ENCODE measurements at regions not wholly inside any gene's neighbourhood (a gene's known extent, or its start where the extent isn't known, plus 50 kb on each side); places are given as distances from the start of the nearest gene placed in this dataset.
A peak's percentile ranks its signal among the peaks of the same experiment; 100 is the strongest.
"Not testable (repeated sequence)": the region's sequence is repeated elsewhere in the genome, so short reads cannot be mapped to it uniquely, and the experiment has no call there.

DNA sequence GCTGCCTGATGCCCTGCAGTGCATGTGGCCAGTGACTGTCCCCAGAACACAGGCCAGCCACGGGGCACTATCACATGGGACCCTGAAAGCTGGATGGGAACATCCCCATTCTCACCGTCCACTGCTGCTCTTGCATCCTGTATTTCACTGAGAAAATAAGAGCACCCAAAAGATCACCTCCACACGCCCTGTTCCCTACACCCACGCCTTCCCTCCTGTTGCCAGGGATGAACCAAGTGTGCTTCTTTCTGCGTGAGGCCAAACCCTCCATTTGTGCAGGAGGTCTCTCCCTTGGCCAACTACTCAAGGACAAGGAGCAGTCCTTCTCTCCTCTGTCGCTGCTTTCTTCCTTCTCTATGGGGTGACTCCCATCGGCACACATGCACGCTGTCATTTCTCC, 118.3 kb downstream of the LRRC37A3 start:
- DNase-seq, result not testable (repeated sequence)

DNA sequence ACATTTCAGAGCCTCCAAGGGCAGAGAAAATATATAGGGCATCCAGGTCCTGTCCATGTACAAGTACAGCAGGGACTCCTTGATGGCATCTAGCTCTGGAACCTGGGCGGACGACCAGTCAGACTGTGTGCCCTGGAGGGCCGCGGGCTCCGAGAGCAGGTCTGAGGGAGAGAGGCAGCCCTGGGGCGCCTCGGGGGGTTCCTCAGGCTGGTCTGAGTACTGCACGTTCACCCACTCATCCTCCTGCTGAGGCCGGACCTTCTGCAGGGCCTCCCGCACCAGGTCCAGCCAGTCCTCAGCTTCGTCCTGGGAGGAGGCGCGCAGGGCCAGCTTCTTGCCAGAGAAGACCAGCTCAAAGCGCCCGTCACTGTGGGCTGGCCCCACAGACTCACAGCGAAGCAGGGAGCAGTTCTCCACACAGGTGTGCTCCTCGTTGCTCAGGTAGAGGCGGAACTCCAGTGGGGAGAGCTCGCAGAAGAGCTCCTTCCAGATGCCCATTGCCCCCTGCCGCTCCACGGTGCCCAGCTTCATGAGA, 118.8 kb downstream of the LRRC37A3 start:
- DNase-seq, result not testable (repeated sequence)

DNA sequence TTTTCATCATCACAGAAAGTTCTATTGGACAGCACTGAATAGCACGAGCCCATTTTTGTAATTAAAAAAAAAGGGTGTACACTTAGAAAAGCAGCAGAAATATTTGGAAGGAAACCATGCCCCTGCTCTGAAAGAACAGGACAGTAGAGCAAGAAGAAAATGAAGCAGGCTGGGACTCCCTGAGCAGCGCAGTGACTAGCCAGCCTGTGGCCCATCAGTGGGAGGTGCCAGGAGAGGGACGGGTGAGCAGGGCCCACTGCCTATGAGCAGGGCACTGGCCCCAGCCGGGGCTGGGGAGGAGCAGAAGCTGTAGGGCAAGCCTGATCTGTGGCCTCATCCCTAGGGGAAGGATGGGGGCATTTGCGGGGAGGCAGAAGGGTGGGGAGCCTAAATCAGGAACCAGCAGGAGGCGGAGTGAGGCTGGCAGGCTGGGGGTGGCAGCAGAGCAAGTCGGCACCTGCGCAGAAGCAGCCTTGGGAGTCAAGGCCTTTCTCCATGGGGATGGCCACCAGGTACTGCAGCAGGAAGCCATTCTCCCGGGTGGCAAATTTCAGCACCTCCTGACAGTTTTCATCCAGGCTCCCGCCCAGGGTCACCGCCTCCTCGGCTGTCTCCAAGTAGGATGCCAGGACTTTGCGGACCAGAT, 119.6 kb downstream of the LRRC37A3 start:
- DNase-seq, result not testable (repeated sequence)

DNA sequence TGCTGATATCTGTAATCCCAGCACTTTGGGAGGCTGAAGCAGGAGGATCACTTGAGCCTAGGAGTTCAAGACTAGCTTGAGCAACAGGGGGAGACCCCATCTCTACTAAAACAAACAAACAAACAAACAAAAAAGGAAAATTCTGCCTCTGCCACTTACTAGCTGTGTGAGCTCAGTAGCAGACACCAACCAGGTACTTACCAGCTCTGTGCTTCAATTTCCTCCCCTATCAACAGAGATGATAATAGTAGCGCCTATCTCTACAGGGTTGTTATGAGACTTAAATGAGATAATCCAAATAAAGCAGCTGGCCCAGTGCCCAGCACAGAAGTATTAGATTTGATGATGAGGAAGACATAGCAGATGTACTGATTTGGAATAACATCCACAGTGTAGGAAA, 120.3 kb downstream of the LRRC37A3 start:
- not testable (repeated sequence) for DNase-seq

DNA sequence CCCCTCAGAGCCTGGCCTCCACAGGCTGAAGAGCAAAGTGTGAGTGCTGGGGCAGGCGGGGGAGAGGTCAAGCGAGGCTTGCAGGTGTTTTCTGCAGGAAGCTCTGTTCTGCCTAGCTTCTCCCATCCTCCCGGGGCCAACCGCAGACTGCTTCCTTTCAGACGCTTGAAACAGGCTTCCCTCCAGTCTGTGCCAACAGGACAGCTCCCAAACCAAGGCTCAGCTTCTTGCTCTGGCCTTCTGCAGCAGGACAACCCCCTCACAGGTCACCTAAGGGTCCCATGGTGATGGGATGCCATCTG, 120.8 kb downstream of the LRRC37A3 start:
- DNase-seq, result not testable (repeated sequence)

DNA sequence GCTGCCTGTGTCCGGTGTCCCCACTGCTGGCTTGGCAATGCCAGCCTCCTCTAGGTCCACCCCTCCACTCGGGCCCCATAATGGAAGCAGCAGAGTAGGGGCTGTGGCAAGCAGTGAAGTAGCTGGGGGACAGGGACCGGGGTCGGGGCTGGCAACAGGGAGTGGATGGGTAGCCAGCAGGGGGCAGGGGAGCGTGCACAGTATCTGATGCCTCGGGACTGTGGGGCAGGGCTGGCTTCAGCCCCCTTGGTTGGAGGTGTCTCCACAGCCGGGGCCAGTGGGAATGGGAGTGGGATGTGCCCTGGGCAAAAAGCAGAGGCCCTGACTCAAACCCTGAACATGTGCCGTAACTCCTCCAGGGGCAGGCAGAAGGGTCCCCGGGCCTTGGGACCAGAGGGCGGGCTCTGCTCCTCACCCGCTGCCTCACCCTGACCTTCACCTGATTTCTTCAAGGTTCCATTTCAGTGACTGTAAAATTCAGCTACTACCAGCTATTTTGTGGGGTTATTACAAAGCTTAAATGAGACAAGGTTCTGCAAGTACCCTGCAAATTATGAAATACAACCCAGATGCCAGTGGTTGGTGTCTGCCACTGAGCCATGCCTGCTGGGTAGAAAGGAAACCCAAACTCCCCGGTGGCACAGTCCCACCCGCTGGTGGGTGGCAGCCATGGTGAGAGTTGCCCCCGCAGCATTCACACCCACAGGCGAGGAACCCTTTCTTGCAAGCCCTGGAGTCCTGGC, 121.4 kb downstream of the LRRC37A3 start:
- DNase-seq, result not testable (repeated sequence)

DNA sequence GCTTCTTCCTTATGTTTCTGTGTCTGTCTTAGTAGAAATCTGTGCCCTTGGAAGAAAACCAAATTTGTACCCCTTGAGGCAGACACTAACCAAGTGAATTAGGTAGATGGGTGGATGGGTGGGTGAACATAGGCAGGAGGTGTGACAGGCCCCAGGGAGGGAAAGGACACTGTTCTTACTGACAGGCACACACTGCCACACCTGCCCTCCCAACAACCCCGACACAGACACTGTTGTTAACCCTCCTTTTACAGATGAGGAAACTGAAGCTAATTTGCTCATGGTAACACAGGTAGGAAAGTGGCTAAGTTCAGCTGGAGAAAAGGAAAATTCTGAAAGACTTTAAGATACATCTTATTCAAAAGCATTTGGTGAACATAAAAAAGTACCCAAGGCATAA, 123.9 kb downstream of the LRRC37A3 start:
- not testable (repeated sequence) for DNase-seq

DNA sequence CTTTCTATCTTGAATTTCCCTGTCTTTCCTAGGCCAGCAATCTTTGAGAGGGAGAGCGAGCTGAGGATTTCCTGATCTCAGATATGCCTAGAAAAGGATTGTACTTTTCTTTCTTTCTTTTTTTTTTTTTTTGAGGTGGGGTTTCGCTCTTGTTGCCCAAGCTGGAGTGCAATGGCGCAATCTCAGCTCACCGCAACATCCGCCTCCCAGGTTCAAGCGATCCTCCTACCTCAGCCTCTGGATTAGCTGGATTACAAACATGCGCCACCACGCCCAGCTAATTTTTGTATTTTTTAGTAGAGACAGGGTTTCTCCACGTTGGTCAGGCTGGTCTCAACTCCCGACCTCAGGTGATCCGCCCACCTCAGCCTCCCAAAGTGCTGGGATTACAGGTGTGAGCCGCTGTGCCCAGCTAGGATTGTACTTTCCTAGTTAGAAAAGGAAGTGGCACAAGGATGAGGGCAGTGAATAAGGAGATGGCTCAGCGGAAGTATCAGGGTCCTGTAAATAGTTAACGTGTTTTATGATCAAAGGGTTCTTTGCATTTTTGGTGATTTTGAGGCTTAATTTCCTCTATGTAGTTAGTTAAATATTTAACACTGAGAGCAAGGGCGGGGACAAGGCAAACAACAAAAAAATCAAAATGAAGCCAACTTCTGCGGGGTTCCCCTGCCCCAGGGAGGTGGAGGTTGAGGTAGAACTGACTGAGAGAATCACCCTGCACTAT, 124.6 kb downstream of the LRRC37A3 start:
- not testable (repeated sequence) for DNase-seq

DNA sequence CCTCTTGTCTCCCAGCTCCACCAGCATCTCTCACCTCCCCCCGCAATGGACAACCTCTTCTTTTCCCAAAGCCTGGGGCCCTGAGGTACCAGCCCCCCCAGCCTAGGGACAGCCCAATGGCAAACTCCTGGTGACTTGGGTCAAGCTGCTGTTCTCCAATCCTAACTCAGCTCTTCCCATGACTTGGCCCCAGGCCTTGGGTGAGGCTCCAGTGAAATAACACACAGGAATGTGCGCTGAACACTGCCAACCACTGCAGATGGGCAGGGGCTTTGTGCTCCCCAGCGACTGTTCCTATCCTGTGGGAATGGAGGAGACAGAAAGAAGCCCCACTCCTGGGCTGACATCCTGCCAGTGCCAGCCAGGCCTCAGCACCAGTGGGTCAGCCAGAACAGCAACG, 125.2 kb downstream of the LRRC37A3 start:
- not testable (repeated sequence) for DNase-seq

DNA sequence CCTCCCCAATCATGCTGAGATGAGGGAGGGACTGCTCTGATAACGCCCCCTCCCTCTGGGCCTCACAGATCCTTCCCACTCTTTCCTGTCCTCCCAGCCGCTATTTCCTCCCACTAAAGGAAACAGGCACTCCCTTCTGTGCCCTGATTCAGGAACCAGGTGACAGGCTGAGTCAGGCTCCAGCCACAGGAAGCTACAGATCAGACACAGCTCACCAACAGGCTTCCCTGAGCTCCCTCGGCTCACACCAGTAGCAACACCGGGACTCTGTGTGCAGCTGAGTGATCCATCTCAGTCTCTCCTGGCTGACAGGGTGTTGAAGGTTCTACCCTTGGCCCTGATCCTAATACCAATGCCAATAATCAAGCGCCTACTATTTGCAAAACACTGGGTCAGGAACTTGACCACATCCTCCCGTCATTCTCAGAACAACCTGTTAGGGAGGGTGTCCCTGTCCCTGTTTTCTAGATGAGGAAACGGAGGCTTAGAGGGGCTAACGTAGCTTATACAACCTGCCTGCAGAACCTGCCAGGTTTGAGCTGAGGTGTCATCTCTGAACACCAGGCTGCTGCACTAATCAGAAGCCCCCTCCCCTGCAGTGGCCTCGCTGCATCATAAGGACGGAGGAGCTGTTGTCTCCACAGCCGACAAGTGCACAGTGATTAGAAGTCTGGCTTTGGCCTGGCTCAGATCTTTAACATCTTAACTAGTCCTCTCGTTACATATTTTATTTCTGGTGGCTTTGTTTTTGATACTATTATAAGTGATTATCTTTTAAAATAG, 126.3 kb downstream of the LRRC37A3 start:
- peak; percentile 62 to 80 for DNase-seq

DNA sequence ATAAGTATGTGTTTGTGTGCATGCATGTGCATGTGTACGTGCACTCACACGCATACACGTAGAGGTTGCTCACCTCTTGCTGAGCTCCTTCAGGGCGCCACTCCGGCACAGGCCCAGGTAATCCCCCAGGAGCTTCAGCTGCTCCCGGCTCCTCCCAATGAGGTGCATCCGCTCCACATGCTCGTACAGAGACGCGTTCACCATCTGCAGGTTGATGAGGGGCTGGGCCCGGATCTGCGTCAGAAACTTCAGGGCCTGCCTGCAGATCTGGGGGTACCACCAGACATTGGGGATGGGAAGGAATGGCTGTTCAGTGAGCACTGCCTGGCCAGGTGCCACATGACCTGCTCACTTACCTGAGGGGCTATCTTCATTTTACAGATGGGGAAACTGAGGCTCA, 127.0 kb downstream of the LRRC37A3 start:
- not testable (repeated sequence) for DNase-seq

DNA sequence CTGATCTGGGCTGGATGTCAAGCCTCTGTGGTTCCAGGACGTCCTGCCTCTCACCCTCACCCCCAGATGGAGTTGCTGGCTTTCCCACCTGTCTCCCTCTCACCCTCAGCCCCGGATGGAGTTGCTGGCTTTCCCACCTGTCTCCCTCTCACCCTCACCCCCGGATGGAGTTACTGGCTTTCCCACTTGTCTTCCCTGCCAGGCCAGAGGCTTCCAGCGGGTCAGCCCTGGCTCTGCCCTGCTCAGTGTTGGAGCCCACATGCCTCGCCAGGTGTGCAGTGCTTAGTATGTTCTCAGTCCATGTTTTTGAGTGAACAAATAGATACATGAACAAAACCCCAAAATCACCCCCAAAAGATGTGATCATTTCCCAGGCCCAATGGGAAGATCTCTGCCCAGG, 127.6 kb downstream of the LRRC37A3 start:
- not testable (repeated sequence) for DNase-seq

DNA sequence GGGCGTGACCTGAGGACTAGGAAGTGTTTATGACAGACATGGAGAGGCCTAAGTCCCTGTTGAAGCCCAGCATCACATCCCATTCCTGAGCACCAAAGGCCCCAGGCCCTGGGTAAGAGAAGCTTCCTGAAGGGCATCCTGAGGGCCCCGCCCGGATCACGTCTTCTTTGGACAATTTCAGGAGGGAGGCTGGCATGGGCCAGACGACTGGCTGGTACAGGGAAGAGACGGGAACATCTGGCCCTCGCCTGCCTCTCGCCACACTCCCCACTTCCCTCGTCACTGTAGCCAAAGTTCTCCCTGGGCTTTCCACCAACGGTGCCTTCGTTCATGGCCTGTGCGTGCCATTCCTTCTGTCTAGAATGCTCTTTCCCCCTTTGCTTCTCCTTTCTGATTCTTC, 128.1 kb downstream of the LRRC37A3 start:
- not testable (repeated sequence) for DNase-seq

DNA sequence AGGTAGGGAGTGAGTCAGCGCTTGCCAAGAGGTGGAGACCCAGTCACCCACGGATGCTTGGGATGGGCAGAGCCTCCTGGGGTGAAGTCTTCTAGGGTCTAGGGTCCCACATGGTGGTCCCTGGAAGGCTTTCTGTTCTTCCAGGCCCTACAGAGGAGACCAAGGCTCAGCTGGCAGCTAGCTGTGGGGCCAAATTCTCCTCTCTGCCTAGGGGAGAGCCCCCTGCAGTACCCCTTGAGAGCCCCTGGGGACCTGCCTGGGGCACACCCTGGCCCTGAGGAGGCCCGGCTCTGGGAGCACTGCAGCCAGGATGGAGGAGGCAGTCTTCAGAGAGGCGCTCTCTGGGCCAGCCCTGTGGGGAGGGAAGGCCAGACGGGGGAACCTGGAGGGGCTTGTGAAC, 128.6 kb upstream of the SMURF2 start:
- DNase-seq, result not testable (repeated sequence)

DNA sequence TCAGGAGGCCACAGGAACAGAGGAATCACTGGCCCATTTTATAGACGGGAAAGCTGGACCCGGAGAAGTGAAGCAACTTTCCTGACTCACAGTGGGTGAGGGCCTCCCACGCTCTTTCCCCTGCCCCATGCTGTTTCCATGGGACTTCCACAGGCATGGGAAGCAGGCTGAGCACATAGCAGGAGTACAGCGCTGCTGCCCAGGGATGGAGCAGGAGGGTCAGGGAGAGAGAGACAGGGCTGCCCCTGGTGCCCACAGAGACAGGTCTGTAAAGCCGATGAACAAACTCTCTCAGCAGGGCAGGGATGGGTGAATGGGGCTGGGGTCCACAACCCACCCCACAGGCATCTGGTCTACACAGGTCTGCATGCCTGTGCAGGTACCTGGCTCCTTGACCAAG, 128.1 kb upstream of the SMURF2 start:
- peak; percentile 7 to 43 for DNase-seq

DNA sequence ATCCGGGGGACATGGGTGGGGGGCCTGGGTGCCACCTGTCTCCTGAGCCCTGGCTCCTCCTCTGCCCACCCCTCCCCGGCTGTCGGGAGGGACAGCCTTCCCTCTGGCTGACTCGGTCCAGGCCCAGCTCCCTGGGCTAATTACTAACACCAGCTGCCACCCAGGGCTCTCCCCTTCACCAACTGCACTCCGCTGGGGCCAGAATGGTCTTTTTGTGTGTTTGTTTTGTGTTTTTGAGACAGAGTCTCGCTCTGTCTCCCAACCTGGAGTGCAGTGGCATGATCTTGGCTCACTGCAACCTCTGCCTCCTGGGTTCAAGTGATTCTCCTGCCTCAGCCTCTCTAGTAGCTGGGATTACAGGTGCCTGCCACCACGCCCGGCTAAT, 126.9 kb upstream of the SMURF2 start:
- not testable (repeated sequence) for DNase-seq

DNA sequence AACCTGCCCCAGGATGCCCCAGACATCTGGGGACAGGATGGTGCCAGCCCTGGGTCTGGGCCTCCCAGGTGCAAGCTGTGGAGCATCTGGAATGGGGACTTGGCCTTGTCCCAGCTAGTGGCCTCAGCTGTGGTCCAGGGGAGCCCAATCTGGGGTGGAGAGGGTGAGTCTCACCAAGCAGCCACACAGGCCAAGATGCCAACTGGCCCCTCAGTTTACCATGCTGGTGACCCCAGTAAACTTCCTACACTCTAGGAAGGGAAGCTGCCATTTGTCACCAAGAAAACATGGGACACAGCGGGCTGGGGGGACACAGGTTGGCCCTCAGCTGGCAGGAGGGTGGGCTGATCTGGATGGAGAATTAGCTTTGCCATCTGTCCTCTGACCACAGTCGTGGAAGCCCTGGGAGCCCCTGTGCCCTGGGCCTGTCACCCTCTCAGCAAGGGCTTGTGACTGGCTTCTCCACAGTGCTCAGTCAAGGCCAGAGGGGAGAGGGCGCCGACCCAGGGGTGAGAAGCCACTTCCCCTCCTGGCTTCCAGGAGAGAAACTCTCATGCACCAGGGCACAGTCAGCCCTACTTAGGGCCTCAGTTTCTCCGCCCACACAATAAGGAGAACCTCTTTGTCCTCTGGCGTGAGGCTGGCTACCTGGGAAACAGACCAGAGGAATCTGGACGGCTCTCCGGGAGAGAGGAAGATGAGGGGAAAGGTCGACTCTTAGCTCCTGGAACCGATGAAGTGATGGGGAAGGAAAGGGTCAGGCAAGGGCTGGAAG, 126.4 kb upstream of the SMURF2 start:
- DNase-seq, result no peak

DNA sequence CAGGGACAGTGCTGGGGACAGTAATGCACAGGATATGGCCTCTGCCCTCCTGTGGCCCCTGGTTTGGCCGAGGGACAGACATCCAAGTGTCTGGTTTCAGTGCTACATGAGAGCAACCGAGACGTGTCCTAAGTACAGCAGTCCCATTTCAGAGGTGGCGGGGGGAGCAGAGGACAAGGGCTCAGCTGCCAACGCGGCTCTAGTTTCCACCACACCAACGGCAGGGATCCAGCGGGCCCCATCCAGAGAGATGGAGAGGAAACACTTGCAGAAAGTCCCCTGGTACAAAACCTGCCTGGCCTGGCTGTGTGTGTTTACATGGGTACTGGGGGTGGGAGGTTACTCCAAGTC, 125.8 kb upstream of the SMURF2 start:
- DNase-seq, result no peak

DNA sequence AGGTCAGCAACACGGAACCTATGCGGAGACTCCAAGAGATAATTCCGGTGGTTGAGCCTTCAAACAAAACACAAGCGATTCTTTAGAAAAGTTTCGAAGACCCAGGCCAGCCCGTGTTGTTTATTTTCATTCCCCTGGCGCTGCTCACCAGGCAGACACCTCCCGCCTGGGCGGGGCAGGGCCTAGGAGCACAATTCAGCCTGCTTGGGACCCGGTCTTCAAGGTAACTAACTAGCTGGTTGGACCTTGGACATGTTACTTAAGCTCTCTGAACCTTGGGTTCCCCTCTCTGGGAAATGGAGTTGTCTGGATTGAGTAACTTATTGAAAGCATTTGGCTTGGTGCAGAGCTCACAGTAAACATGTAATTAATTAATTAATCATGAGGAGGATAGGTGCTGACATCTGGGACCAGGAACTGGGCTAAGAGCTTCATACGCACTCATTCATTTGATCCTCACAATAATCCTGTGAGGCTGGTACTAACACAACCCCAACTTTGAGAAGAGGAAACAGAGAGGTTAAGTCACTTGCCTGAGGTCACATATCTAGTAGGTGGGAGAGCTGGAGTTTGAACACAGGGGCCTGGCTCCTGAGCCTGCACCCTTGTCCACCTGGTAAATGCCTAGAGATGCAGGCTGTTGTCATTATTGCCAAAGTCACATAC, 125.3 kb upstream of the SMURF2 start:
- DNase-seq, result no peak

DNA sequence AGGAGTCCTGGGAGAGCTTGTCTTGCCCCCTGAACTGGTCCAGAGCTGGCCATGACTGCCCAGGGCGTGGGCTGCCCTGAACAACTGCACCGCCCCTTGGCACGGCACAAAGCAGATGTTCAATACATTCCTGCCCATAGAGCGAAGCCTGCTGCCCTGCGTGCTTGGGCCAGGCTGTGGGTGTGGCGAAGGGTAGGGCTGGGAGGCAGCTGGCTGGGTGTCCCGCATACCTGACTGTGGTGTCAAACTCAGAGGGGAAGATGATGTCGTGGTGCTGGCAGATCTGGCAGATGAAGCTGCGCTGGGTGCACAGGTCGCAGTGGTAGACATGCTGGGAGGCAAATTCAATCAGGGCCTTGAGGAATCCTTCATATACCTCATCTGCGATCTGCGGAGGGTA, 124.2 kb upstream of the SMURF2 start:
- no peak for DNase-seq

DNA sequence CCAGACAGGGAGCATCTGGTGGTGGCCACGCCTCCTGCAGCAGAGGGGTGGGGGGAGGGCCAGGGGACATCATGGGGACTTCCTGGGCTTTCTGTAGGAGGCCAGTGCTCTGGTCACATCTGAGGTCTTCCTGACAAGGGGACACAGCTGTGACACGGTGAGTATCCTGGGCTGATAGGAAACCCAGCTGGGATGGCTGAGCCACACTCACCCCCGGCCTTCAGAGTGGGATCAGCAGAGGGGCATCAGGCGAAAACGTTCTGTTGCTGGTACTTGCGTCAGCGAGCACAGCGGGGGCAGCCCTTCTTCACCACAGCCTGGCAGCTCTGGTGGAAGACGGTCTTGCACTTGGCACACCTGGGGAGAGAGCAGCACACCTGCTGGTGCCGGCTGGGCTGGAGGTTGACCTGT, 122.9 kb upstream of the SMURF2 start:
- DNase-seq, result peak in 1 of 2 donors; percentile 62

All from inflammatory macrophage treated with lipopolysaccharide for 1 hour (primary cell).